Trophoblast cell (in vitro differentiated cells and primary cell): ENCODE measurements at regions not wholly inside any gene's neighbourhood (a gene's known extent, or its start where the extent isn't known, plus 50 kb on each side); places are given as distances from the start of the nearest gene placed in this dataset.

Experiments
- DNase-seq, 2 donors: peaks; one replicate each; pipeline ENCODE4 v3.0.0-alpha.2; 2016
- H2AFZ ChIP-seq: 2 replicates; pipeline ENCODE4 v1.6.1; 2013; ENCODE audit warnings: low read length, moderate library complexity, mild to moderate bottlenecking; ENCODE audit not compliant: insufficient read depth, poor library complexity
- H2AK5ac ChIP-seq: 2 replicates; pipeline ENCODE4 v1.6.1; 2013; ENCODE audit warnings: mild to moderate bottlenecking, low read length
- H2BK120ac ChIP-seq: 2 replicates; pipeline ENCODE4 v1.6.1; 2013; ENCODE audit warnings: low read length, mild to moderate bottlenecking, moderate library complexity; ENCODE audit not compliant: insufficient read depth, poor library complexity
- H2BK12ac ChIP-seq: 2 replicates; pipeline ENCODE4 v1.6.1; 2013; ENCODE audit warnings: mild to moderate bottlenecking, low read length, moderate library complexity
- H2BK5ac ChIP-seq: 2 replicates; pipeline ENCODE4 v1.6.1; 2013; ENCODE audit warnings: low read length, low read depth, moderate library complexity, mild to moderate bottlenecking; ENCODE audit not compliant: poor library complexity
- H3K14ac ChIP-seq: 2 replicates; pipeline ENCODE4 v1.6.1; 2013; ENCODE audit warnings: mild to moderate bottlenecking, low read length
- H3K18ac ChIP-seq: 2 replicates; pipeline ENCODE4 v1.6.1; 2013; ENCODE audit warnings: mild to moderate bottlenecking, low read length
- H3K23ac ChIP-seq: 2 replicates; pipeline ENCODE4 v1.6.1; 2013; ENCODE audit warnings: low read length
- H3K27ac ChIP-seq: 2 replicates; pipeline ENCODE4 v1.5.1; 2013; ENCODE audit warnings: low read depth, mild to moderate bottlenecking, inconsistent platforms, low read length, moderate library complexity
- H3K27me3 ChIP-seq: 2 replicates; pipeline ENCODE4 v1.6.1; 2013; ENCODE audit warnings: inconsistent platforms, mild to moderate bottlenecking, low read length, moderate library complexity; ENCODE audit not compliant: insufficient read depth
- H3K36me3 ChIP-seq, 2 experiments: 1 replicate in 1 of 2; 2 replicates in 1 of 2; pipeline ENCODE4 v1.6.1; 2013; ENCODE audit warnings: low read length in 2 of 2, mild to moderate bottlenecking in 2 of 2, moderate library complexity in 1 of 2; ENCODE audit not compliant: insufficient read depth in 2 of 2, control insufficient read depth in 1 of 2
- H3K4ac ChIP-seq: 2 replicates; pipeline ENCODE4 v1.6.1; 2013; ENCODE audit warnings: low read depth, mild to moderate bottlenecking, low read length, moderate library complexity
- H3K4me1 ChIP-seq, 2 experiments: 1 replicate in 1 of 2; 2 replicates in 1 of 2; pipeline ENCODE4 v1.6.1; 2013; ENCODE audit warnings: low read length in 2 of 2, mild to moderate bottlenecking in 2 of 2, moderate library complexity in 1 of 2; ENCODE audit not compliant: insufficient read depth in 2 of 2, control insufficient read depth in 1 of 2
- H3K4me2 ChIP-seq: 2 replicates; pipeline ENCODE4 v1.6.1; 2013; ENCODE audit warnings: inconsistent platforms, mild to moderate bottlenecking, low read length, moderate library complexity
- H3K4me3 ChIP-seq: 2 replicates; pipeline ENCODE4 v1.5.1; 2013; ENCODE audit warnings: mild to moderate bottlenecking, low read depth, low read length, inconsistent platforms
- H3K79me1 ChIP-seq: one replicate; pipeline ENCODE4 v1.6.1; 2013; ENCODE audit warnings: low read length
- H3K79me2 ChIP-seq: 2 replicates; pipeline ENCODE4 v1.6.1; 2013; ENCODE audit warnings: low read length, mild to moderate bottlenecking; ENCODE audit not compliant: control insufficient read depth, insufficient read depth, poor library complexity
- H3K9ac ChIP-seq: 2 replicates; pipeline ENCODE4 v1.6.1; 2013; ENCODE audit warnings: mild to moderate bottlenecking, low read length
- H3K9me3 ChIP-seq: 2 replicates; pipeline ENCODE4 v1.6.1; 2013; ENCODE audit warnings: low read depth, mild to moderate bottlenecking, control low read depth, inconsistent platforms, low read length; ENCODE audit not compliant: insufficient read depth
- H4K12ac ChIP-seq: 2 replicates; pipeline ENCODE4 v1.6.1; 2013; ENCODE audit warnings: low read depth, mild to moderate bottlenecking, low read length, moderate library complexity
- H4K8ac ChIP-seq: 2 replicates; pipeline ENCODE4 v1.6.1; 2013; ENCODE audit warnings: low read depth, mild to moderate bottlenecking, low read length, moderate library complexity
- H4K91ac ChIP-seq: one replicate; pipeline ENCODE4 v1.6.1; 2013; ENCODE audit warnings: low read depth, mild to moderate bottlenecking, low read length, moderate library complexity
- WGBS: extraction: QIAGEN DNeasy Blood & Tissue Kit; methylation state at CpG from one replicate; pipeline ENCODE4 v1.1.7; 2013; ENCODE audit warnings: missing lambda C conversion rate; ENCODE audit not compliant: insufficient read length, insufficient coverage; ENCODE audit errors: extremely low coverage; 5-methylcytosine and 5-hydroxymethylcytosine counted together

DNA sequence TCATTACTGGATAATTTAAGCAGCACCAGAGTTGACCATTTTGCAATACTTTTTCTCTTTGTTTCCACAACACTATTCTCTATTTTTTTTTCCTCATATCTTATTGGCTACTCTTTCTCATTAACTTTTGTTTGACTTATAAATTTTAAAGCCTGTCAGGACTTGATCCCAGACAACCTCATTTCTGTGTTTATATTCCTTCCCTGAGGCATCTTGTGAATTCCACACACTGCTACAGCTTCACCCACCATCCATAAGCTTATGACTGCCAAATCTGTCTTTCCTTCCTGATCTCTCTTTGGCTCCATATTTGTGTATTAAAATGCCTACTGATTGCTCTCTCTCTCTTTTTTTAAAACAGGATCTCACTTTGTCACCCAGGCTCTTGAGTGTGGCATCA lies 124.6 kb upstream of the MBL2 start:
- H3K27me3 ChIP-seq, result no peaks in the 10 kb centered on the region
- no peak overlapping the region for H3K14ac ChIP-seq
- H3K4me2 ChIP-seq, result no peak overlapping the region
- H2BK120ac ChIP-seq, result no peak overlapping the region
- no peak overlapping the region for H3K27ac ChIP-seq
- no peak overlapping the region for H3K4me3 ChIP-seq
- no peak overlapping the region for H2AK5ac ChIP-seq
- no peaks in the 10 kb centered on the region for H3K79me1 ChIP-seq
- peaks cover 3 to 6% of the 10 kb centered on the region in 2 experiments for H3K4me1 ChIP-seq
- no peak overlapping the region for H3K23ac ChIP-seq
- H3K9ac ChIP-seq, result no peak overlapping the region
- DNase-seq, result no peak
- no peaks in the 10 kb centered on the region for H3K79me2 ChIP-seq
- no peak overlapping the region for H2BK12ac ChIP-seq
- H3K36me3 ChIP-seq, result no peaks in the 10 kb centered on the region
- H3K18ac ChIP-seq, result no peak overlapping the region
- no peaks in the 10 kb centered on the region for H3K9me3 ChIP-seq
- H4K12ac ChIP-seq, result no peak overlapping the region
- no peak overlapping the region for H3K4ac ChIP-seq
- H2BK5ac ChIP-seq, result no peak overlapping the region
- no peak overlapping the region for H2AFZ ChIP-seq
- H4K91ac ChIP-seq, result no peak overlapping the region
- no peak overlapping the region for H4K8ac ChIP-seq

DNA sequence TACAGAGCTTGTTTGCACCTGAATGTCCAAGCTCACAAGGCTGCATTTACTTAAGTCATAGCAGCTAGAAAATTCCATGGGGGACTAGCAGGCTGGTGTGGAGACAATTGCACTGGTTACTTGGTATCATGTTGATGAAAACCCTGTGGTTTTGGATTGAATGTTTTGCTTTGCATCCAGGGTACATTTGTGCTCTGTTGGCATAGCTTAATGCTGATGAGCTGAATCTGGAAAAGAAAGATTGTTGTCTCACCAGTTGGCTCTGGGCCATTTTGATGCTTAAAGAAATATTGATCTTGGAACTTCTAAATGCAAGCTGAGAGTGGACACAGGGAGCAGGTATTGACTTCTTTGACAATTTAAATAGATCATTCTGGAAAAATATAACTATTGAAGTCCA lies 122.5 kb upstream of the MBL2 start:
- Histone ChIP-seq H2AK5ac (no peak overlapping the region), H4K8ac (no peak overlapping the region), H4K91ac (peak overlapping the region; percentile 24), H3K14ac (no peak overlapping the region), H3K4me1 (peaks cover 3 to 6% of the 10 kb centered on the region in 2 experiments), H3K18ac (no peak overlapping the region), H3K27me3 (no peaks in the 10 kb centered on the region), H2AFZ (no peak overlapping the region), H3K79me1 (no peaks in the 10 kb centered on the region), H3K36me3 (no peaks in the 10 kb centered on the region), H3K27ac (no peak overlapping the region), H3K4me3 (no peak overlapping the region), H3K4ac (no peak overlapping the region), H2BK5ac (no peak overlapping the region), H3K23ac (no peak overlapping the region), H4K12ac (no peak overlapping the region), H3K9ac (no peak overlapping the region), H3K79me2 (no peaks in the 10 kb centered on the region), H3K4me2 (no peak overlapping the region), H2BK12ac (no peak overlapping the region), H2BK120ac (no peak overlapping the region), H3K9me3 (no peaks in the 10 kb centered on the region)
- DNase-seq, result no peak

DNA sequence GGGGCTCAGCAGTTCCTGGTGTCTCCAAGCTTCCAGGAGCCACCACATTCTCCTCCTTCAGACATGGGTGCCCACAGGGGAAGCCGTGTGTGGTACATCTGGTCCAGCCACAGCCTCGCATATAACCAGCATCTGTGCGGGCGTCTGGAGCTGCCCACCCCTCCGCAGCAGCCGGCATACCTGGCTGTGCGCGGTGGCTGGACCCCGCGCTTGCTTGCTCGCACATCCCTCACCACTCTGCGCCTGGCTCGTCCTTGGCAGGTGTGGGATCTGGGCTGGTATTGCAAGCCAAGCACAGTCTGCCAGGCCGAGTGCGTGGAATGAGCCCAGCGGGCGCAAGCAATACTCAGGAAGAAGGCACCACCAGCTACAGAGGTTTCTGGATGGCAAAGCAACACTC lies 117.7 kb upstream of the MBL2 start:
- no peak overlapping the region for H4K8ac ChIP-seq
- no peak overlapping the region for H3K23ac ChIP-seq
- no peak overlapping the region for H2BK5ac ChIP-seq
- peak overlapping the region; percentile 7 for H3K14ac ChIP-seq
- H2BK120ac ChIP-seq, result no peak overlapping the region
- H3K4me3 ChIP-seq, result no peak overlapping the region
- H3K18ac ChIP-seq, result no peak overlapping the region
- H3K9ac ChIP-seq, result no peak overlapping the region
- peak overlapping the region; percentile 52 for H2BK12ac ChIP-seq
- H4K91ac ChIP-seq, result peak overlapping the region; percentile 8
- H3K79me1 ChIP-seq, result peaks cover 2% of the 10 kb centered on the region
- H3K9me3 ChIP-seq, result peaks cover 1% of the 10 kb centered on the region
- H3K4ac ChIP-seq, result no peak overlapping the region
- peak overlapping the region; percentile 0 for H2AK5ac ChIP-seq
- no peak overlapping the region for H3K27ac ChIP-seq
- no peaks in the 10 kb centered on the region for H3K27me3 ChIP-seq
- no peak for DNase-seq
- no peaks in the 10 kb centered on the region for H3K36me3 ChIP-seq
- H3K4me1 ChIP-seq, result peaks cover 3 to 6% of the 10 kb centered on the region in 2 experiments
- peak overlapping the region; percentile 35 for H2AFZ ChIP-seq
- WGBS, result no CpG with 5 or more reads among the region's 17 CpGs
- no peaks in the 10 kb centered on the region for H3K79me2 ChIP-seq
- H3K4me2 ChIP-seq, result no peak overlapping the region
- H4K12ac ChIP-seq, result no peak overlapping the region

DNA sequence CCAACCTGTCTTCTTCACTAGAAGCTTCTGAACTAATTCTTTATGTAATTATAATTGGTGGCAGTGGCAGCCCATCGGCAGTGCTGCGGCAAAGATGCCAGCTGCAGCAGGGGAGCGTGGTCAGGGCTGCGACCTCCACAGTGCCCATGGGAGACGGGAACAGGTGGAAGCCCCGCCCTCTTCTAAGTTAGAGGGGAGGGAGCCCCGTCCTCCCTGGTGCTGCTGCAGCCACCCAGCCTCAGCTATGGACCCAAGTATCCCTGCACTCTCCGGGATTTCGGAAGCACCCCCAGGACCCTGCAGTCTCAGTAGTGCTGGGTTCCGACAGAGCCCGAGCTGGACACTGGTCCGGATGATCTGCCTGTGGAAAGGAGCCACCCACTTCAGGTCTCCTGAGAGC lies 117.0 kb upstream of the MBL2 start:
- H3K79me2 ChIP-seq, result peaks cover under 1% of the 10 kb centered on the region
- H3K23ac ChIP-seq, result no peak overlapping the region
- H3K4ac ChIP-seq, result no peak overlapping the region
- H4K8ac ChIP-seq, result no peak overlapping the region
- H3K4me2 ChIP-seq, result no peak overlapping the region
- no peak overlapping the region for H2BK5ac ChIP-seq
- no peak overlapping the region for H4K91ac ChIP-seq
- H3K14ac ChIP-seq, result no peak overlapping the region
- H3K36me3 ChIP-seq, result no peaks in the 10 kb centered on the region
- H3K27me3 ChIP-seq, result no peaks in the 10 kb centered on the region
- H3K4me1 ChIP-seq, result peaks cover 3 to 6% of the 10 kb centered on the region in 2 experiments
- H2BK120ac ChIP-seq, result no peak overlapping the region
- H2BK12ac ChIP-seq, result no peak overlapping the region
- H3K9ac ChIP-seq, result no peak overlapping the region
- no peak overlapping the region for H3K18ac ChIP-seq
- no peak overlapping the region for H3K27ac ChIP-seq
- peaks cover 7% of the 10 kb centered on the region for H3K79me1 ChIP-seq
- peaks cover 1% of the 10 kb centered on the region for H3K9me3 ChIP-seq
- no peak overlapping the region for H3K4me3 ChIP-seq
- DNase-seq, result no peak
- no peak overlapping the region for H2AK5ac ChIP-seq
- H4K12ac ChIP-seq, result no peak overlapping the region
- no peak overlapping the region for H2AFZ ChIP-seq
- no CpG with 5 or more reads among the region's 12 CpGs for WGBS
